ENCODE measurements at regions not wholly inside any gene's neighbourhood (a gene's known extent, or its start where the extent isn't known, plus 50 kb on each side); places are given as distances from the start of the nearest gene placed in this dataset.

DNA sequence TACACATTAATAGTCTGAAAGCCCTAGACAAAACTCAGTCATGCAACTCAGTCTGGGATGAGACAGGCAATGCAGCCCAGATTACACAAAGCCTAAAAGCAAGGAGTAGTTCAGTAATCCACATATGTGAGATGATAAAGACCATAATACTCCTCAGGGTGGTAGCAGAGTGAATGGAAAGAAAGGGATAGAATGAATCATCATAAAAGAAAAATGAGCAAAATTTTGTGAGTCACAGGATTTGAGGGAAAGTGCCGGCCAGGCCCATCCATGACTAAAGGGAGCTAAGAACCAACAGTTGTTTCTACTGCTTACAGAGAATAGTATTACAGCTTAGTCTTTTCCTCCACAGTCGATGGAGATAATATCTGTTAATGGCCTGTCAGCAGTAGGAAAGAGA lies 90.0 kb upstream of the POU5F2 start:
- no peaks in the 10 kb centered on the region for H3K9me3 ChIP-seq
- intact Hi-C loops (cut with DNase I): no loop called here

DNA sequence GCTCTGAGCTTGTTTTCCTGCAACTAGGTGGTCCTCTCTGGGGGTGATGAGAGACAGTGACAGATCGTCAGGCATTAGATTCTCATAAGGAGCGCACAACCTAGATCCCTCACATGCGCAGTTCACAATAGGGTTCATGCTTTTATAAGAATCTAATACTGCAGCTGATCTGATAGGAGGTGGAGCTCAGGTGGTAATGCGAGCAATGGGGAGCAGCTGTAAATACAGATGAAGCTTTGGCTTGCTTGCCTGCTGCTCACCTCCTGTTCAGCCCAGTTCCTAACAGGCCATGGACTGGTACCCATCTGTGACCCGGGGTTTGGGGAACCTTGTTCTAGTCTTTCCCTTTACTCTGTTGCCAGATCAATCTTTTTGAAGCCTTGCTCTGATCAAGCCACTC lies 89.5 kb upstream of the POU5F2 start:
- no peak for DNase-seq (ENCODE audit: extremely low spot score)
- WGBS: 97% methylated on average over 5 of the region's 5 CpGs
- Histone ChIP-seq H3K4me3 (no peak overlapping the region), H3K27ac (replicated peaks in 1 of 4) (no peak overlapping the region), H3K36me3 (no peaks in the 10 kb centered on the region), H3K27me3 (no peaks in the 10 kb centered on the region), H3K9me3 (no peaks in the 10 kb centered on the region), H3K4me1 (no peaks in the 10 kb centered on the region)
- intact Hi-C loops (cut with DNase I): no loop called here
- TF ChIP-seq POLR2A (IDR thresholded peaks at IDR 0.05; ENCODE audit: low read depth) (no peak), EP300 (IDR thresholded peaks at IDR 0.05) (no peak), POLR2AphosphoS5 (IDR thresholded peaks at IDR 0.05) (no peak)
- TF ChIP-seq, protein P1, sequence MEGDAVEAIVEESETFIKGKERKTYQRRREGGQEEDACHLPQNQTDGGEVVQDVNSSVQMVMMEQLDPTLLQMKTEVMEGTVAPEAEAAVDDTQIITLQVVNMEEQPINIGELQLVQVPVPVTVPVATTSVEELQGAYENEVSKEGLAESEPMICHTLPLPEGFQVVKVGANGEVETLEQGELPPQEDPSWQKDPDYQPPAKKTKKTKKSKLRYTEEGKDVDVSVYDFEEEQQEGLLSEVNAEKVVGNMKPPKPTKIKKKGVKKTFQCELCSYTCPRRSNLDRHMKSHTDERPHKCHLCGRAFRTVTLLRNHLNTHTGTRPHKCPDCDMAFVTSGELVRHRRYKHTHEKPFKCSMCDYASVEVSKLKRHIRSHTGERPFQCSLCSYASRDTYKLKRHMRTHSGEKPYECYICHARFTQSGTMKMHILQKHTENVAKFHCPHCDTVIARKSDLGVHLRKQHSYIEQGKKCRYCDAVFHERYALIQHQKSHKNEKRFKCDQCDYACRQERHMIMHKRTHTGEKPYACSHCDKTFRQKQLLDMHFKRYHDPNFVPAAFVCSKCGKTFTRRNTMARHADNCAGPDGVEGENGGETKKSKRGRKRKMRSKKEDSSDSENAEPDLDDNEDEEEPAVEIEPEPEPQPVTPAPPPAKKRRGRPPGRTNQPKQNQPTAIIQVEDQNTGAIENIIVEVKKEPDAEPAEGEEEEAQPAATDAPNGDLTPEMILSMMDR (IDR thresholded peaks at IDR 0.05): no peak

More for the DNA sequence above, 90.0 kb upstream of the POU5F2 start:
- no peak for DNase-seq (ENCODE audit: extremely low spot score)
- WGBS: 76% methylated on average over 2 of the region's 2 CpGs
- no peak for TF ChIP-seq EP300 (IDR thresholded peaks at IDR 0.05)
- TF ChIP-seq POLR2AphosphoS5 (IDR thresholded peaks at IDR 0.05): no peak
- TF ChIP-seq, protein P1 (IDR thresholded peaks at IDR 0.05): no peak
- TF ChIP-seq POLR2A (IDR thresholded peaks at IDR 0.05; ENCODE audit: low read depth): no peak
- H3K27me3 ChIP-seq: no peaks in the 10 kb centered on the region
- no peak overlapping the region for H3K27ac ChIP-seq (replicated peaks in 1 of 4)
- no peaks in the 10 kb centered on the region for H3K4me1 ChIP-seq
- H3K4me3 ChIP-seq: no peak overlapping the region
- no peaks in the 10 kb centered on the region for H3K36me3 ChIP-seq

DNA sequence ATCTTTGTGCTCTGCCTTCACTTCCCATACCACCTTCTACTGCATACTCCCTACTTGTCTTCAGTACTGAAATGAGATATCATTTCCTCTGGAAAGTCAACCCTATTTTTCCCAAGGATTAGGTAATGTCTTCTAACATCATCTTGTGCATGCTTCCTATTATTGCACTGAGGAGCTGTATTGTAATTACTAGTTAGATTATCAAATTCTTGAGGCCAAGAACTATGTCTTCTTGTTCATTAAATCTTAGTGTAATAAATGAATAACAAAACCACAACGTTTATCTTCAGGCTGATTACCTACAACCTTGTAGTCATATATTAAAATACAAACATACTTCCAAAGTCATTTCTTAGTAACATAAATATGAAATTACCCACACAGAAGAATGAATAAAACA lies 87.9 kb upstream of the POU5F2 start:
- no peaks in the 10 kb centered on the region for H3K36me3 ChIP-seq
- no peak for DNase-seq (ENCODE audit: extremely low spot score)
- 94% methylated on average over 1 of the region's 1 CpG for WGBS
- intact Hi-C loops (cut with DNase I): no loop called here
- H3K27ac ChIP-seq (replicated peaks in 1 of 4): no peak overlapping the region
- no peaks in the 10 kb centered on the region for H3K27me3 ChIP-seq
- TF ChIP-seq, protein P1 (IDR thresholded peaks at IDR 0.05): no peak
- TF ChIP-seq POLR2A (IDR thresholded peaks at IDR 0.05; ENCODE audit: low read depth) (no peak), POLR2AphosphoS5 (IDR thresholded peaks at IDR 0.05) (no peak), EP300 (IDR thresholded peaks at IDR 0.05) (no peak)
- H3K4me1 ChIP-seq: no peaks in the 10 kb centered on the region
- no peaks in the 10 kb centered on the region for H3K9me3 ChIP-seq
- H3K4me3 ChIP-seq: no peak overlapping the region

DNA sequence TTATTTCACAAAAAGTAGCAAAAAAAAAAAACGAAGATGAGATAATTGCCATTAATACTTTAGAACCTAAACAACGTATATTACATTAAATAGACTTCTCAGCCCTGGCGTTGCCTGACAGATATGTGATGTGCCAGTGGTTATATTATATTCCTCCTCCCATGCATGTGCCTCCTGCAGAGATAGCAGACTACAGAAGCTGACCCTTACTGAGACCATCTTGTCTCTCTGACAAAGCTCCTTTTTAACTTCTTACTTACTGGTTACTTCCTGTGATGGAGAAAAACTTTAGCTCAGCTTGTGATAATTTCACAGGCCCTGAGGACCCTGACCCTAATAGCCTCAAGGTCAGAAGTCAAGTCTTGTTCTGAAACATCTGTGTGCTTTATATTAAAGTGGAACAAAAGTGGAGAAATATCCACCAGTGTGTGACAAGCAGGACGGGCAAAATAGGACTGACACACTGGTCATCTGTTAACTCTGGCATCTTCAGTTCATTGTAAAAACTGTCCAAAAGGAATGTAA lies 80.6 kb upstream of the POU5F2 start:
- TF ChIP-seq POLR2AphosphoS5 (IDR thresholded peaks at IDR 0.05): no peak
- TF ChIP-seq EP300 (IDR thresholded peaks at IDR 0.05): no peak
- Histone ChIP-seq H3K9me3 (no peaks in the 10 kb centered on the region), H3K4me3 (no peak overlapping the region), H3K36me3 (peaks cover 0 to 16% (median 4%) of the 10 kb centered on the region in 4 donors), H3K4me1 (no peaks in the 10 kb centered on the region), H3K27ac (replicated peaks in 1 of 4) (no peak overlapping the region), H3K27me3 (no peaks in the 10 kb centered on the region)
- intact Hi-C loops (cut with DNase I): no loop called here
- DNase-seq (ENCODE audit: extremely low spot score): no peak
- 87% methylated on average over 4 of the region's 4 CpGs for WGBS

DNA sequence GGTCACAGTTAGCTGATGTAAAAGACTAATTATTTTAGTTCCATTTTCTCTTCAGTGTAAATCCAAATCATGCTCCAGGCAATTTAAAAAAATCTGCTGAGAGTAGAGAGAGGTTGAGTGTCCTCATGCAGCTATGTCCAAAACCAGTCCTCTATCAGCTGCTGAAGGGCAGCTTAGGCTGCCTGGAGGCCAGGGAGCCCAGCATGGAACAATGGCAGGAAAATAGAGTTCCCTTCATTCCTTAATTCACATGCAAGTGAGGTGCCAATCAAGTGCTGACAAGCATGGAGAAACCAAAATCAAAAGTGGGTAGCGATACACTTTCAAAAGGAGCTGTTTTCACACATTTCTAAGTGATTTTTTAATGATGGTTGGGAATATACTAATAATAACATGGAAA lies 78.3 kb upstream of the POU5F2 start:
- intact Hi-C loops (cut with DNase I): no loop called here
- Histone ChIP-seq H3K4me3 (no peak overlapping the region), H3K27me3 (no peaks in the 10 kb centered on the region), H3K9me3 (no peaks in the 10 kb centered on the region), H3K36me3 (peaks cover 0 to 16% (median 4%) of the 10 kb centered on the region in 4 donors), H3K4me1 (no peaks in the 10 kb centered on the region), H3K27ac (replicated peaks in 1 of 4) (no peak overlapping the region)
- TF ChIP-seq POLR2A (IDR thresholded peaks at IDR 0.05; ENCODE audit: low read depth) (no peak), POLR2AphosphoS5 (IDR thresholded peaks at IDR 0.05) (no peak), EP300 (IDR thresholded peaks at IDR 0.05) (no peak)
- TF ChIP-seq, protein P1 (IDR thresholded peaks at IDR 0.05): no peak
- no peak for DNase-seq (ENCODE audit: extremely low spot score)
- 96% methylated on average over 1 of the region's 1 CpG for WGBS

Data from esophagus muscularis mucosa (tissue), 4 donors.